ENCODE measurements at regions not wholly inside any gene's neighbourhood (a gene's known extent, or its start where the extent isn't known, plus 50 kb on each side); places are given as distances from the start of the nearest gene placed in this dataset.

GRCh38 chr2:211084352-211084751, 528.0 kb downstream of the CPS1 start:
- no peak for DNase-seq
- Histone ChIP-seq H3K4me1 (ENCODE audit: control insufficient read depth, insufficient read depth, low read length) (no peaks in the 10 kb centered on the region), H3K4me3 (ENCODE audit: low read length) (no peak overlapping the region), H3K27ac (ENCODE audit: low read length) (no peak overlapping the region), H3K27me3 (ENCODE audit: control insufficient read depth, insufficient read depth, low read length) (no peaks in the 10 kb centered on the region), H3K36me3 (ENCODE audit: control insufficient read depth, insufficient read depth, low read length) (no peaks in the 10 kb centered on the region), H3K9me3 (replicated peaks; ENCODE audit: control insufficient read depth, low read depth, low read length) (no peaks in the 10 kb centered on the region)
- no CpG with 5 or more reads among the region's 2 CpGs for WGBS (ENCODE audit: insufficient coverage)

- Histone ChIP-seq H3K27ac (ENCODE audit: low read length) (no peak overlapping the region), H3K36me3 (ENCODE audit: control insufficient read depth, insufficient read depth, low read length) (no peaks in the 10 kb centered on the region), H3K27me3 (ENCODE audit: control insufficient read depth, insufficient read depth, low read length) (no peaks in the 10 kb centered on the region), H3K9me3 (replicated peaks; ENCODE audit: control insufficient read depth, low read depth, low read length) (no peaks in the 10 kb centered on the region), H3K4me1 (ENCODE audit: control insufficient read depth, insufficient read depth, low read length) (no peaks in the 10 kb centered on the region), H3K4me3 (ENCODE audit: low read length) (no peak overlapping the region)
- peak; percentile 39 for DNase-seq
- WGBS (ENCODE audit: insufficient coverage): no CpG with 5 or more reads among the region's 5 CpGs
Measured at GRCh38 chr2:211085056-211085680, 528.8 kb downstream of the CPS1 start.

- Histone ChIP-seq H3K27ac (ENCODE audit: low read length) (no peak overlapping the region), H3K27me3 (ENCODE audit: control insufficient read depth, insufficient read depth, low read length) (no peaks in the 10 kb centered on the region), H3K4me1 (ENCODE audit: control insufficient read depth, insufficient read depth, low read length) (no peaks in the 10 kb centered on the region), H3K36me3 (ENCODE audit: control insufficient read depth, insufficient read depth, low read length) (no peaks in the 10 kb centered on the region), H3K4me3 (ENCODE audit: low read length) (no peak overlapping the region), H3K9me3 (replicated peaks; ENCODE audit: control insufficient read depth, low read depth, low read length) (no peaks in the 10 kb centered on the region)
- DNase-seq: no peak
- WGBS (ENCODE audit: insufficient coverage): 67% methylated on average over 2 of the region's 3 CpGs
Measured at GRCh38 chr2:211086049-211086448, 529.6 kb downstream of the CPS1 start.

GRCh38 chr2:211089127-211089526, 532.7 kb downstream of the CPS1 start:
- H3K9me3 ChIP-seq (replicated peaks; ENCODE audit: control insufficient read depth, low read depth, low read length): no peaks in the 10 kb centered on the region

GRCh38 chr2:211093743-211094303, 537.4 kb downstream of the CPS1 start:
- no peaks in the 10 kb centered on the region for H3K36me3 ChIP-seq (ENCODE audit: control insufficient read depth, insufficient read depth, low read length)
- DNase-seq: no peak
- H3K27ac ChIP-seq (ENCODE audit: low read length): no peak overlapping the region
- no peaks in the 10 kb centered on the region for H3K27me3 ChIP-seq (ENCODE audit: control insufficient read depth, insufficient read depth, low read length)
- H3K9me3 ChIP-seq (replicated peaks; ENCODE audit: control insufficient read depth, low read depth, low read length): no peaks in the 10 kb centered on the region
- no peak overlapping the region for H3K4me3 ChIP-seq (ENCODE audit: low read length)
- H3K4me1 ChIP-seq (ENCODE audit: control insufficient read depth, insufficient read depth, low read length): no peaks in the 10 kb centered on the region
- WGBS (ENCODE audit: insufficient coverage): 100% methylated on average over 2 of the region's 3 CpGs

More at GRCh38 chr2:211089127-211089526, 532.7 kb downstream of the CPS1 start:
- H3K4me1 ChIP-seq (ENCODE audit: control insufficient read depth, insufficient read depth, low read length): no peaks in the 10 kb centered on the region
- DNase-seq: no peak
- H3K27me3 ChIP-seq (ENCODE audit: control insufficient read depth, insufficient read depth, low read length): no peaks in the 10 kb centered on the region
- no peak overlapping the region for H3K27ac ChIP-seq (ENCODE audit: low read length)
- WGBS (ENCODE audit: insufficient coverage): no CpG with 5 or more reads among the region's 3 CpGs
- no peak overlapping the region for H3K4me3 ChIP-seq (ENCODE audit: low read length)
- H3K36me3 ChIP-seq (ENCODE audit: control insufficient read depth, insufficient read depth, low read length): no peaks in the 10 kb centered on the region

- Histone ChIP-seq H3K4me3 (ENCODE audit: low read length) (no peak overlapping the region), H3K36me3 (ENCODE audit: control insufficient read depth, insufficient read depth, low read length) (no peaks in the 10 kb centered on the region), H3K9me3 (replicated peaks; ENCODE audit: control insufficient read depth, low read depth, low read length) (no peaks in the 10 kb centered on the region), H3K4me1 (ENCODE audit: control insufficient read depth, insufficient read depth, low read length) (peaks cover 2% of the 10 kb centered on the region), H3K27ac (ENCODE audit: low read length) (no peak overlapping the region), H3K27me3 (ENCODE audit: control insufficient read depth, insufficient read depth, low read length) (no peaks in the 10 kb centered on the region)
- WGBS (ENCODE audit: insufficient coverage): 63% methylated on average over 3 of the region's 4 CpGs
- DNase-seq: peak; percentile 35
Measured at GRCh38 chr2:211103989-211104388, 547.6 kb downstream of the CPS1 start.

- Histone ChIP-seq H3K4me3 (ENCODE audit: low read length) (no peak overlapping the region), H3K36me3 (ENCODE audit: control insufficient read depth, insufficient read depth, low read length) (no peaks in the 10 kb centered on the region), H3K4me1 (ENCODE audit: control insufficient read depth, insufficient read depth, low read length) (no peaks in the 10 kb centered on the region), H3K27ac (ENCODE audit: low read length) (no peak overlapping the region), H3K27me3 (ENCODE audit: control insufficient read depth, insufficient read depth, low read length) (no peaks in the 10 kb centered on the region), H3K9me3 (replicated peaks; ENCODE audit: control insufficient read depth, low read depth, low read length) (no peaks in the 10 kb centered on the region)
- DNase-seq: no peak
- WGBS (ENCODE audit: insufficient coverage): no CpG with 5 or more reads among the region's 3 CpGs
Measured at GRCh38 chr2:211113334-211114175, 557.2 kb downstream of the CPS1 start.

- H3K4me3 ChIP-seq (ENCODE audit: low read length): no peak overlapping the region
- H3K9me3 ChIP-seq (replicated peaks; ENCODE audit: control insufficient read depth, low read depth, low read length): no peaks in the 10 kb centered on the region
- no CpG with 5 or more reads among the region's 1 CpG for WGBS (ENCODE audit: insufficient coverage)
- DNase-seq: peak; percentile 56
- no peaks in the 10 kb centered on the region for H3K4me1 ChIP-seq (ENCODE audit: control insufficient read depth, insufficient read depth, low read length)
- H3K36me3 ChIP-seq (ENCODE audit: control insufficient read depth, insufficient read depth, low read length): no peaks in the 10 kb centered on the region
- no peak overlapping the region for H3K27ac ChIP-seq (ENCODE audit: low read length)
- no peaks in the 10 kb centered on the region for H3K27me3 ChIP-seq (ENCODE audit: control insufficient read depth, insufficient read depth, low read length)
Measured at GRCh38 chr2:211114826-211115455, 558.5 kb downstream of the CPS1 start.

- WGBS (ENCODE audit: insufficient coverage): no CpG with 5 or more reads among the region's 1 CpG
- no peak for DNase-seq
Measured at GRCh38 chr2:211117026-211117425, 560.6 kb downstream of the CPS1 start.

GRCh38 chr2:211126256-211126655, 569.9 kb downstream of the CPS1 start:
- DNase-seq: no peak

More at GRCh38 chr2:211117026-211117425, 560.6 kb downstream of the CPS1 start:
- Histone ChIP-seq H3K27ac (ENCODE audit: low read length) (no peak overlapping the region), H3K36me3 (ENCODE audit: control insufficient read depth, insufficient read depth, low read length) (no peaks in the 10 kb centered on the region), H3K27me3 (ENCODE audit: control insufficient read depth, insufficient read depth, low read length) (no peaks in the 10 kb centered on the region), H3K9me3 (replicated peaks; ENCODE audit: control insufficient read depth, low read depth, low read length) (no peaks in the 10 kb centered on the region), H3K4me3 (ENCODE audit: low read length) (no peak overlapping the region), H3K4me1 (ENCODE audit: control insufficient read depth, insufficient read depth, low read length) (no peaks in the 10 kb centered on the region)

More at GRCh38 chr2:211126256-211126655, 569.9 kb downstream of the CPS1 start:
- no peaks in the 10 kb centered on the region for H3K36me3 ChIP-seq (ENCODE audit: control insufficient read depth, insufficient read depth, low read length)
- H3K27me3 ChIP-seq (ENCODE audit: control insufficient read depth, insufficient read depth, low read length): no peaks in the 10 kb centered on the region
- no peak overlapping the region for H3K4me3 ChIP-seq (ENCODE audit: low read length)
- no peaks in the 10 kb centered on the region for H3K9me3 ChIP-seq (replicated peaks; ENCODE audit: control insufficient read depth, low read depth, low read length)
- no peak overlapping the region for H3K27ac ChIP-seq (ENCODE audit: low read length)
- H3K4me1 ChIP-seq (ENCODE audit: control insufficient read depth, insufficient read depth, low read length): no peaks in the 10 kb centered on the region

All from muscle of leg (tissue), 3 donors.